Thoracic aorta (tissue), 2 donors: ENCODE measurements at regions not wholly inside any gene's neighbourhood (a gene's known extent, or its start where the extent isn't known, plus 50 kb on each side); places are given as distances from the start of the nearest gene placed in this dataset.

Source experiments
- ATAC-seq: fragments of 150-250 bp; one replicate; pipeline ENCODE4 v1.8.0; 2017; ENCODE audit warnings: low read depth; ENCODE audit not compliant: insufficient number of reproducible peaks, low FRiP score
- DNase-seq: peaks from one replicate; pipeline ENCODE4 v3.0.0-alpha.2; 2020; ENCODE audit warnings: low spot score
- H3K27ac ChIP-seq, 2 donors: fragments of 200-600 bp; sonication (generic); 1 replicate in 1 of 2; 2 replicates in 1 of 2; pipeline ENCODE4 v1.5.1; 2016; ENCODE audit warnings: mild to moderate bottlenecking in 2 of 2, moderate library complexity in 2 of 2
- H3K27me3 ChIP-seq: fragments of 200-600 bp; sonication (generic); replicated peaks from 2 replicates; pipeline ENCODE4 v1.6.0; 2016; ENCODE audit warnings: mild to moderate bottlenecking; ENCODE audit not compliant: insufficient read depth
- H3K36me3 ChIP-seq: fragments of 200-600 bp; sonication (generic); one replicate; pipeline ENCODE4 v1.5.1; 2016
- H3K4me1 ChIP-seq, 2 donors: fragments of 200-600 bp; sonication (generic); 1 replicate in 1 of 2; 2 replicates in 1 of 2; pipeline versions ENCODE4 v1.5.1 to v1.6.0; 2016; ENCODE audit warnings: low read depth in 2 of 2, mild to moderate bottlenecking in 1 of 2; ENCODE audit not compliant: control insufficient read depth in 1 of 2
- H3K4me3 ChIP-seq: fragments of 200-600 bp; sonication (generic); 2 replicates; pipeline ENCODE4 v1.5.1; 2016; ENCODE audit warnings: mild to moderate bottlenecking
- H3K9me3 ChIP-seq: fragments of 200-600 bp; sonication (generic); 2 replicates; pipeline ENCODE4 v1.5.1; 2016
- TF ChIP-seq, protein P1 (sequence below): fragments of 200-600 bp; sonication (generic); IDR thresholded peaks from one replicate; pipeline ENCODE4 v1.5.1; 2019; ENCODE audit warnings: antibody characterized with exemption

DNA sequence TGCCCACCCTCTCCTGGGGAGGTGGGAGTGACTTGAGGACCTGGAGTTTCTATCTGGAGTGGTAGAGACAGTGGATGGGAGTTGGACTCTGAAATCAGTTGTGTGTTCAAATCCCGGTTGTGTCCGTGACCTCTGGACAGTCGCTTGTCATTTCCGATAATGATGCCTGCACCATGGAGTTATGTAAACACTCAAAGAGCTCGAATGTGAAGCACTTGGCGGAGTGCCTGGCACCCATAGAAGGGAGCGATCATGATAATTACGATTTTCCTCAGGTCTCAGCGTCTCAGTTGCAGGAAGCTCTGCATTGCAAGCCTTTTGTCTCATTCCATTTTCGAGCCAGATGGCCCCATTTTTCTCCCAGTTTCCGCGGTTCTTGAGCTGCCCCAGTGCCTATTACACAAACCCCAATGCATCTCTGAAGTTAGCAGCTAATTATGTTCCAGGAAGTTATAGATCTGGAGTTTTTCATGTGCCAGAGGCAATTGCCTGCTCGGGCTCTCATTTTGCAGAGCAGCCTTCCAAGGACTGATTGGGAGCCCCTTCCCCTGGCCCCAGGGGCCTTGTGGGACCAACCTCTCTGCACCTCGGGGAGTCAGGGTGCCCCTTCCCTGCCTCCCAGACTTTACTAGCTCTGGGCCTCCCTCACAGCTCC is 175.5 kb upstream of the MVB12B start:
- ATAC-seq (no peak), DNase-seq (no peak)
- H3K4me3 ChIP-seq, result no peak overlapping the region
- H3K27ac ChIP-seq, result no peak overlapping the region
- no peaks in the 10 kb centered on the region for H3K4me1 ChIP-seq
- H3K9me3 ChIP-seq, result no peaks in the 10 kb centered on the region
- TF ChIP-seq, protein P1, sequence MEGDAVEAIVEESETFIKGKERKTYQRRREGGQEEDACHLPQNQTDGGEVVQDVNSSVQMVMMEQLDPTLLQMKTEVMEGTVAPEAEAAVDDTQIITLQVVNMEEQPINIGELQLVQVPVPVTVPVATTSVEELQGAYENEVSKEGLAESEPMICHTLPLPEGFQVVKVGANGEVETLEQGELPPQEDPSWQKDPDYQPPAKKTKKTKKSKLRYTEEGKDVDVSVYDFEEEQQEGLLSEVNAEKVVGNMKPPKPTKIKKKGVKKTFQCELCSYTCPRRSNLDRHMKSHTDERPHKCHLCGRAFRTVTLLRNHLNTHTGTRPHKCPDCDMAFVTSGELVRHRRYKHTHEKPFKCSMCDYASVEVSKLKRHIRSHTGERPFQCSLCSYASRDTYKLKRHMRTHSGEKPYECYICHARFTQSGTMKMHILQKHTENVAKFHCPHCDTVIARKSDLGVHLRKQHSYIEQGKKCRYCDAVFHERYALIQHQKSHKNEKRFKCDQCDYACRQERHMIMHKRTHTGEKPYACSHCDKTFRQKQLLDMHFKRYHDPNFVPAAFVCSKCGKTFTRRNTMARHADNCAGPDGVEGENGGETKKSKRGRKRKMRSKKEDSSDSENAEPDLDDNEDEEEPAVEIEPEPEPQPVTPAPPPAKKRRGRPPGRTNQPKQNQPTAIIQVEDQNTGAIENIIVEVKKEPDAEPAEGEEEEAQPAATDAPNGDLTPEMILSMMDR, result no peak
- no peaks in the 10 kb centered on the region for H3K27me3 ChIP-seq
- H3K36me3 ChIP-seq, result no peaks in the 10 kb centered on the region

DNA sequence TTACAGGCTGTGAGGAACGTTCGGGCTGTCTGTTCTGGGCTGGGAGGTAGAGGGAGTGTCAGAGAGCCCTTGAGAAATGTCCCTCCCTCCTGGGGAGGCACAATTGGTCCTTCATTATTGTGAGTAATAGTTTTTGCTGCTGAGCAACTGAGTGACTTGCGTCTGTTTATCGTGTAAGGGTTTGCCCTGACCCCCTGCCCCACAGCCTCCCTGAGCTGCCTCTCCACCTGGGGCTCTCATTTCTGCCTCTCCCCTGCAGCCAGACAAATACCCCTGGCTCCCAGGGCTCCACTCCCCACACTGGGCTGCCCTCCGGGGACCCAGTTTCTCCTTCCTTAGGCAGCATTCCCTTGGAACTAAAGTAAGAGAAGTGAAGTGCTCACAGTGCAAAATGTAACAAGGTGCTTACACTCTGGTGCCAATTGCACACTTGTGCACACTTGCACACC is 174.9 kb upstream of the MVB12B start:
- no peak for DNase-seq
- TF ChIP-seq, protein P1, result no peak
- no peak for ATAC-seq
- Histone ChIP-seq H3K27ac (no peak overlapping the region), H3K27me3 (no peaks in the 10 kb centered on the region), H3K4me3 (no peak overlapping the region), H3K36me3 (no peaks in the 10 kb centered on the region), H3K9me3 (no peaks in the 10 kb centered on the region), H3K4me1 (no peaks in the 10 kb centered on the region)

DNA sequence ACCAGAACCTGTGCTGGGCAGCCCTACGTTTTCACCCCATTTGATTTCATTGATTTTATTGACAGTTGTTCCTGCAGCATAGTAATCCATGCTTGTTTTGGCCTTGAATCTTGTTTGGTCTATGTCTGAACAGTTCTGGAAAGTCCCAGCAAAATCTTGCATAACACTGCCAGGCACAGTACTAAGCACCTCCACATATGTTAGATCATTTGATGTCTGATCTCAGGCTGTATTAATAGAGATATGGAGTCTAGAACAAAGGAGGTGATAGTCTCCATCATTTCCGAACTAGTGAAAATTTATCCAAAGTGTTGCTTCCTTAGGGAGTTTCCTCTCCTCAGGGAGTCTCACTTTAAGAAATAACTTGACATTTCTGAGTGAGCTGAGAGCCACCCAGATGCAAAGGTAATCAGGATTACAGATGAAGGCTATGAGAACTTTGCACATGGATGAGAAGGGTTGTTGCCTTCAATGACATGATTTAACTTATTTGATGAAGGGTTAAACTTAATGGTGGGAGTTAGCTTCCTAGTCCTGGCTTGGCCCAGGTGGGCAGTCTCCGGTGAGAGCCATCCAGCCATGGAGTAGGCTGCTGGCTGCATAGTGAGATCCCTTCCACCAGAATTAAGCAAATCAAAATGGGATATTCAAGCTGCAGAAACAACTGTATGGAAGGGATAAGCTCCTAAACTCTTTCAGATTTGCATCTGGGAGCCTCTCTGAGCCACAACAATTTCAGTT is 173.8 kb upstream of the MVB12B start:
- Histone ChIP-seq H3K27me3 (no peaks in the 10 kb centered on the region), H3K9me3 (no peaks in the 10 kb centered on the region), H3K36me3 (no peaks in the 10 kb centered on the region), H3K27ac (no peak overlapping the region), H3K4me3 (no peak overlapping the region), H3K4me1 (no peaks in the 10 kb centered on the region)
- DNase-seq (no peak), ATAC-seq (no peak)
- TF ChIP-seq, protein P1, result no peak

DNA sequence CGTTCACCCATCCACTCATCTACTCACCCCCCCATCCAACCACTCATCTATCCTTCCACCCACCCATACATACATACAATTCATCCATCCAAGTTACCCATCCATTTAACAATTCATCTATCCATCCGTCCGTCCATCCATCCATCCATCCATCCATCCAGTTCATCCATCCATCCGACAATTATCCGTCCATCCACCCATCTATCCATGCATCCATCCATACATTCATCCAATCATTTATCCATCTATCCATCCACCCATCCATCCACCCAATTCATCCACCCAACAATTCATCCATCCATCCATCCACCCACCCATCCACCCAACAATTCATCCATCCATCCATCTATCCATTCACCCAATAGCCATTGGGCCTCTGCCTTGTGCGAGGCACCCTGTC is 173.2 kb upstream of the MVB12B start:
- no peak overlapping the region for H3K27ac ChIP-seq
- H3K36me3 ChIP-seq, result no peaks in the 10 kb centered on the region
- DNase-seq (no peak), ATAC-seq (no peak)
- no peaks in the 10 kb centered on the region for H3K9me3 ChIP-seq
- no peak overlapping the region for H3K4me3 ChIP-seq
- TF ChIP-seq, protein P1, result no peak
- no peaks in the 10 kb centered on the region for H3K4me1 ChIP-seq
- H3K27me3 ChIP-seq, result no peaks in the 10 kb centered on the region

DNA sequence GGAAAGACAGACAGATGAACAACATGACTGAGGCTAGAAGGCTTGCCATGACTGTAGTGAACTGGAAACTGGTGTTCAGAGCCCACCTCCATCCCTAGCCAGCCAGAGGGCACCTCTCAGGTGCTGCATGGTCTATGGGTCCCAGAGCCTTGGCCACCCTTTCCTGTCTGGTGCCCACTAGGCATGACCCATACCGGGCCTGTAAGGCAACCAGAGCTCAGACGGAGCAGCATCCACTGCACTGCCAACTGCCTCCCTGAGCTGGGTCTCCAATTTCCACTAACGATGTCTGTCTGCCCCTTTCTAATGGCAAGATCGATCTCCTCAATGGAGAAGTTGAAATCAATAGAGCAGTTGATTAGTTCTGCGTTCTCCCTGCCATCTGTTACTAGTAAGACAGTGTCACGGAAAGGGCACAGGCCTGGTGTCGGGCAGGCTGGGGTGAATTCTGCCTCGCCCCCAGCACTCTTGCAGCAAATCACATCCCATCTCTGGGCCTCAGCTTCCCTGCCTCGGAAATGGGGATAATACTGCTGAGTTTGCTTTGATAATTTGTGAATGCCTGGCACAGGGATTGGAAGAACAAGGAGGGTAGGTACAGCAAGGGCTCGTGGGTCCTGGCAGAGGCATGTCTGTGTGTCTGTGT is 172.3 kb upstream of the MVB12B start:
- DNase-seq, result no peak
- H3K4me1 ChIP-seq, result no peaks in the 10 kb centered on the region
- no peak for ATAC-seq
- H3K9me3 ChIP-seq, result no peaks in the 10 kb centered on the region
- H3K27ac ChIP-seq, result no peak overlapping the region
- no peaks in the 10 kb centered on the region for H3K27me3 ChIP-seq
- H3K36me3 ChIP-seq, result no peaks in the 10 kb centered on the region
- TF ChIP-seq, protein P1, result no peak
- no peak overlapping the region for H3K4me3 ChIP-seq
